SK-N-SH (cell line): ENCODE measurements at regions not wholly inside any gene's neighbourhood (a gene's known extent, or its start where the extent isn't known, plus 50 kb on each side); places are given as distances from the start of the nearest gene placed in this dataset.

Source experiments
- CTCF ChIP-seq: fragments of 200-600 bp; sonication (generic); IDR thresholded peaks from 2 replicates; pipeline ENCODE4 v1.6.1; 2017; ENCODE audit warnings: antibody characterized with exemption, mild to moderate bottlenecking, moderate library complexity
- GATA2 ChIP-seq: sonication (generic); formaldehyde crosslinking; IDR thresholded peaks from 2 replicates; pipeline ENCODE4 v1.5.0; 2020; ENCODE audit warnings: mild to moderate bottlenecking, missing genetic modification reagents
- POLR2AphosphoS5 ChIP-seq: IDR thresholded peaks from 2 replicates; pipeline ENCODE4 v1.6.1; 2012; ENCODE audit warnings: low read depth, low read length
- YY1 ChIP-seq: IDR thresholded peaks from 2 replicates; pipeline ENCODE4 v1.4.0; 2012; ENCODE audit warnings: low read depth, mild to moderate bottlenecking
- TF ChIP-seq, protein P1 (sequence below): fragments of 150-350 bp; IDR thresholded peaks from 2 replicates; pipeline ENCODE4 v1.6.1; 2017; ENCODE audit warnings: antibody characterized with exemption, low read length, low read depth, borderline replicate concordance

DNA sequence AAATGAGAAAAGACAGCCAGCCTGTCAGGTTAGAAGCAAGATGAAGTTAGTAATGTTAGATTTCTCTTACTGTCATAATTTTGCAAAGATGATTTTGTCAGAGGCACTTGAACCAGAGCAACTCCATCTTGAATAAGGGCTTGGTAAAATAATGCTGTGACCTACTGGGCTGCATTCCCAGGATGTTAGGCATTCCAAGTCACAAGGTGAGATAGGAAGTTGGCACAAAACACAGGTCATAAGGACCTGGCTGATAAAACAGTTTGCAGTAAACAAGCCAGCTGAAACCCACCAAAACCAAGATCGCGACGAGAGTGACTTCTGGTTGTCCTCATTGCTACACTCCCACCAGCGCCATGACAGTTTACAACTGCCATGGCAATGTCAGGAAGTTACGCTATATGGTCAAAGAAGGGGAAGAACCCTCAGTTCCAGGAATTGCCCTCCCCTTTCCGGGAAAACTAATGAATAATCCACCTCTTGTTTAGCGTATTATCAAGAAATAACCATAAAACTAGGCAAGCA, 1313.5 kb upstream of the TMEM132C start:
- no peak for TF ChIP-seq CTCF
- no peak for TF ChIP-seq POLR2AphosphoS5
- TF ChIP-seq YY1 = no peak
- TF ChIP-seq GATA2 = no peak
- TF ChIP-seq, protein P1, sequence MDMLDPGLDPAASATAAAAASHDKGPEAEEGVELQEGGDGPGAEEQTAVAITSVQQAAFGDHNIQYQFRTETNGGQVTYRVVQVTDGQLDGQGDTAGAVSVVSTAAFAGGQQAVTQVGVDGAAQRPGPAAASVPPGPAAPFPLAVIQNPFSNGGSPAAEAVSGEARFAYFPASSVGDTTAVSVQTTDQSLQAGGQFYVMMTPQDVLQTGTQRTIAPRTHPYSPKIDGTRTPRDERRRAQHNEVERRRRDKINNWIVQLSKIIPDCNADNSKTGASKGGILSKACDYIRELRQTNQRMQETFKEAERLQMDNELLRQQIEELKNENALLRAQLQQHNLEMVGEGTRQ = no peak
